ENCODE measurements at regions not wholly inside any gene's neighbourhood (a gene's known extent, or its start where the extent isn't known, plus 50 kb on each side); places are given as distances from the start of the nearest gene placed in this dataset.

GRCh38 chr1:25068316-25068715, 138.2 kb upstream of the RUNX3 start:
- no peak for TF ChIP-seq POLR2A (IDR thresholded peaks at IDR 0.05)
- no peak for TF ChIP-seq CTCF (IDR thresholded peaks at IDR 0.05)

Measured in thyroid gland (tissue), 4 donors.